Activated naive CD8-positive, alpha-beta T cell treated with anti-CD3 and anti-CD28 coated beads, Interleukin-2, amount 50 U/mL, for 24 hours (primary cell): ENCODE measurements at regions not wholly inside any gene's neighbourhood (a gene's known extent, or its start where the extent isn't known, plus 50 kb on each side); places are given as distances from the start of the nearest gene placed in this dataset.

Experiments
- ATAC-seq: fragments of 150-1000 bp; cut with Tn5 transposase; one replicate; pipeline ENCODE4 v1.10.0; 2021
- DNase-seq: peaks from one replicate; pipeline ENCODE4 v3.0.0; 2021
- H3K27ac Mint-ChIP-seq: one replicate; pipeline ENCODE4 v1.8.0; 2021; ENCODE audit warnings: mild to moderate bottlenecking, mixed read lengths
- H3K27me3 Mint-ChIP-seq: one replicate; pipeline ENCODE4 v1.8.0; 2021; ENCODE audit warnings: mixed read lengths
- H3K36me3 Mint-ChIP-seq: one replicate; pipeline ENCODE4 v1.8.0; 2021; ENCODE audit warnings: low read depth, mixed read lengths
- H3K4me1 Mint-ChIP-seq: one replicate; pipeline ENCODE4 v1.8.0; 2021; ENCODE audit warnings: mixed read lengths
- H3K4me3 Mint-ChIP-seq: one replicate; pipeline ENCODE4 v1.8.0; 2021; ENCODE audit warnings: mild to moderate bottlenecking, moderate library complexity, mixed read lengths
- H3K9me3 Mint-ChIP-seq: one replicate; pipeline ENCODE4 v1.8.0; 2021; ENCODE audit warnings: mixed read lengths

DNA sequence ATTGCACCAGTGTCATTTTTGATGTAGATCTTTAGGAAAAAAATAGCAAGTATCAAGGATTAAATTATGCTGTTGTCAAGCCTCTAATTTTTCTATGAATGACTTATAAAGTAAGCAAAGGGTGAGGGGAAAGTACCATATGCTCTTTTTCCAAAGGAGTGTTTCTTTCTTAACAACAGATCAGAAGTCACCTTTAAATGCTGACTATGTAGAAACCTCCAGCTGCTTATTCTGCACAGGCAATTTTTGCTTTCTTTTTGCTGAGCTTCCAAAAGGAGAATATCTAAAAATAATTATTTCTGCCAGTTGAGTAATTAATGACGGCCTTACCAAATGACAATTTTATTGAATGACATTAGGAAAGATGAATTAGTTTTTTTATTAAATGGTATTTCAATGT, 390.6 kb upstream of the MANEA start:
- H3K9me3 Mint-ChIP-seq: no peaks in the 10 kb centered on the region
- no peak overlapping the region for H3K27ac Mint-ChIP-seq
- ATAC-seq (no peak), DNase-seq (no peak)
- H3K4me3 Mint-ChIP-seq: no peak overlapping the region
- no peaks in the 10 kb centered on the region for H3K27me3 Mint-ChIP-seq
- H3K36me3 Mint-ChIP-seq: no peaks in the 10 kb centered on the region
- no peaks in the 10 kb centered on the region for H3K4me1 Mint-ChIP-seq

DNA sequence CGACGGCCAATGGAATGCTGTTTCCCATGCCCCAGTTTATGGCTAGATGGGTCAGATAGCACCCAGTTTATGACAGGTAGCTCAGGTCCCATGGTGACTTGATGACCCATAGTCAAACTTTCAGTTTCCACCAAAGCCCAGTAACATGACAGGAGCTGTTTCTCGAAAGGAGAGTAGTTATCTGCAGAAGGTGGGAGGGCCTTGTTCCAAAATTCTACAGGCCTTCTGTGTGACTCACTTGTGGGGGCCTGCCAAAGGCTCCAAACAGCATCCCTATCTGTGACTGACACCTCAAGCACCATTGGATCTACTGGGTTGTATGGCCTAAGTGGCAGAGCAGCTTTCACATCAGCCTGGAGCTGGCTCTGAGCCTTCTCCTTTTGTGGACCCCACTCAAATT, 379.7 kb upstream of the MANEA start:
- Mint-ChIP-seq H3K4me1 (no peaks in the 10 kb centered on the region), H3K36me3 (no peaks in the 10 kb centered on the region), H3K4me3 (no peak overlapping the region), H3K27ac (no peak overlapping the region), H3K27me3 (no peaks in the 10 kb centered on the region), H3K9me3 (peaks cover 4% of the 10 kb centered on the region)
- no peak for ATAC-seq
- no peak for DNase-seq

DNA sequence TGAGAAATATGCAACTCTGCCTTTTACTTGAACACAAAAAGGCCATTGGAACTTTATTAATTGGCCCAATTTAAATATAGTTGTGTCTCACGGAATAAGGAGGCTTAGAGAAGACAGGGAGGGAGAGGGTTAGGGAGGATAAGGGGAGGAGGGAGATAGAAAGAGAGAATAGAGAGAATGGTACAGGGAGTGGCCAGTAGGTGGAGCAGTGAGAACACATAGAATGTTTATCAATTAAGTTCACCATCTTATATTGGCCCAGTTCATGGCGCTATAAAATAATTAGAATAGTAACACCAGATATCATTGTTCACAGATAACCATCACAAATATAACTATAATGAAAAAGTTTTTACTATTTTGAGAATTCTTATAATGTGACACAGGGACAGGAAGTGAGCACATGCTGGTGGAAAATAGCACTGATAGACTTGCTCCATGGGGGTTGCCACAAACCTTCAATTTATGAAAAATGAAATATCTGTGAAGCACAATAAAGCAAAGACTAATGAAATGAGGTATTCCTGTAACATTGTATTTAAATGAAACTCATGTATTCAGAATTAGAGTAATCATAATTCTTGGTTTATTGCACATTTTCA, 374.1 kb upstream of the MANEA start:
- DNase-seq: peak; percentile 11
- Mint-ChIP-seq H3K27me3 (no peaks in the 10 kb centered on the region), H3K4me1 (no peaks in the 10 kb centered on the region), H3K4me3 (no peak overlapping the region), H3K36me3 (no peaks in the 10 kb centered on the region), H3K9me3 (no peaks in the 10 kb centered on the region), H3K27ac (no peak overlapping the region)
- ATAC-seq: no peak

DNA sequence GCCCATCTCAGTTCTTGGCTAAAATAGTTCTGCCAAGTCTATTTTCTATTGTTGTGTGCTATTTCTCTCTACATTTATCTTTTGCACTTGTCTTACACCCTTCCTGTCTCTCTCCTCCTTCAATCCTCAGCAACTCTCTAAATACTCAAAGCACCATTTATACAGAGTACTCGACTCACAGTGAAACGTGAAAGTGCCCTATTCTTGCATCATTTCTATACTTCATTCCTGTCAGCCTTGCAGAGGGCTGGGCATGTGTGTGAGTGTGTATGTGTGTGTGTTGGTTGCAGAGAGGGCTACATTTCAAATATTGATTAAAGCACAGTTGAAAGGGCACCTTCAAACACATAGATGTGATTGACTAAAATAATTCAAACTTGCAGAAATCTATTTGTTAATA, 373.2 kb upstream of the MANEA start:
- no peaks in the 10 kb centered on the region for H3K36me3 Mint-ChIP-seq
- H3K4me1 Mint-ChIP-seq: no peaks in the 10 kb centered on the region
- no peak overlapping the region for H3K4me3 Mint-ChIP-seq
- no peaks in the 10 kb centered on the region for H3K9me3 Mint-ChIP-seq
- no peak overlapping the region for H3K27ac Mint-ChIP-seq
- H3K27me3 Mint-ChIP-seq: no peaks in the 10 kb centered on the region
- ATAC-seq (no peak), DNase-seq (no peak)

DNA sequence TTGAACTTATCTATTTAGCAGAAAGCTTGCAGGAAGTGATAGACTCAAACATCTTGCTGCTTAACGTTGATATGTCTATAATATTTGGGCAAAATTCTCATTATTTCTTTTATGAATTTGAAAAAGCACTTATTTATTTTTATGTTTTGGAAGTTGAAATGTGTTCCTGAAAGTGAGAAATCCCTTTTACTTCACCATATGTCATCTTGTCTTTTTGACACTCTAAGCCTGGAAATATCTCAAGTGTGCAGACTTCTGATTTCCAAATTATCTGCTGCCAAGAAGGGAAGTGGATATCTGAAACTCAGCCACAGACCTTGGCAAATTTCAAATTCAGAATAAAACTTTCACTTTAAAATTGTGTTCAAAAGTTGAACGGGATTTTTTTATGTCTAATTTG, 368.7 kb upstream of the MANEA start:
- Mint-ChIP-seq H3K36me3 (no peaks in the 10 kb centered on the region), H3K4me1 (no peaks in the 10 kb centered on the region), H3K4me3 (no peak overlapping the region), H3K9me3 (no peaks in the 10 kb centered on the region), H3K27me3 (no peaks in the 10 kb centered on the region), H3K27ac (no peak overlapping the region)
- ATAC-seq (no peak), DNase-seq (no peak)

DNA sequence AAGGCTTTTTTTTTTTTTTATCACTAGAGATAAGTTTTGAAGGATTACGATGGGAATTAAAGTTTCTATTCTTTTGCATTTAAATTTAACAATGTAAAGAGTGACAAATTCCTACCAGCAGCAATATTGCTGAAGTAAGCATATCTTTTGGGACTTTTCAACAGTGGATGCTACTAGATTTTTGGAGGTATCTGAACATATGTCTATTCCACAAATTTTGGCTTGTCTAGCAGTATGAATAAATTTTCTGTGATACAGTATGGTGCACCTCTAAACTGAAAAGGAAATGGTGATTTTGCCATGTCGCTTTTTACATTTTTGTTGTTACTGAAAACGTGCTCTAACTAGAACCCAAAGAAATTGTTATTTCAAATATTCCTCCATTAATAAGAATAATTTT, 368.3 kb upstream of the MANEA start:
- H3K9me3 Mint-ChIP-seq: no peaks in the 10 kb centered on the region
- no peak overlapping the region for H3K27ac Mint-ChIP-seq
- no peak overlapping the region for H3K4me3 Mint-ChIP-seq
- ATAC-seq: no peak
- H3K4me1 Mint-ChIP-seq: no peaks in the 10 kb centered on the region
- no peaks in the 10 kb centered on the region for H3K36me3 Mint-ChIP-seq
- no peaks in the 10 kb centered on the region for H3K27me3 Mint-ChIP-seq
- DNase-seq: no peak

DNA sequence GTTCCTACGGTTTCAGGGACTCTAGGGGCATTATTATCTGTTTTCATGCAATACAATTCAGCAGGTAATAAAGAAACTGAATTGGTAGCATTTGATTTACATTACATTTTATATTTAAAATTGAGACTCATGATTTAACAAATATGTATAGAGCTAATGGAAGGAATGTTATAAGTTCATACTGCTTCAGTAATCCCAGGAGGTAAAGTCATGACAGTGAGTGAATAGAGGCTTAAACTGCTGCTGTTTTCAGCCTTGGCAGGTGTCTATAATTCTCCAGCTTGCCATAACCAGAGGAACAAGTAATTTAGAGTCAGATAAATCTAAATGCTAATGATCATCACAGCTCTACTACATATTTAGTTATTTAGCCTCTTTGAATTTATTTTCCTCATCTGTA, 360.8 kb upstream of the MANEA start:
- no peaks in the 10 kb centered on the region for H3K9me3 Mint-ChIP-seq
- H3K27ac Mint-ChIP-seq: no peak overlapping the region
- H3K36me3 Mint-ChIP-seq: no peaks in the 10 kb centered on the region
- DNase-seq (no peak), ATAC-seq (no peak)
- H3K4me3 Mint-ChIP-seq: no peak overlapping the region
- H3K4me1 Mint-ChIP-seq: no peaks in the 10 kb centered on the region
- H3K27me3 Mint-ChIP-seq: no peaks in the 10 kb centered on the region

DNA sequence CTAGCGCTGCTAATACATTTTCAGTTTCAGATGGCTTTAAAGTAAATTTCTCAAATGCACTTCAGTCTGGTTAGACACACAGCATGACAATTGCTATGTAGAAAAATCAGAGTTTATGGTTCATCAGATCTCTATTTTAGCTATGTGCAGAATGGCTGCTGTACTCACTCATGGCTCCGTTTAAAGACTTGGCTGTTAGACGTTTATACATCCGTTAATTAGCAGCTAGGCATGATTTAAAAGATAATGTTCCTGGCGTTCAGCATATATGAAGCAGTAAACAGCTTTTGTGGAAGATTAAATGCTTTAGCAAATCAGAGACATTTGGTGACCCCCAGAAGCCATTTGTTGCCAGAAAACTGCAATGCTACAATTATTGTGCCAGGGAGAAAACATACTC, 350.0 kb upstream of the MANEA start:
- no peak overlapping the region for H3K4me3 Mint-ChIP-seq
- H3K4me1 Mint-ChIP-seq: no peaks in the 10 kb centered on the region
- H3K9me3 Mint-ChIP-seq: no peaks in the 10 kb centered on the region
- ATAC-seq (no peak), DNase-seq (no peak)
- H3K36me3 Mint-ChIP-seq: no peaks in the 10 kb centered on the region
- H3K27ac Mint-ChIP-seq: no peak overlapping the region
- H3K27me3 Mint-ChIP-seq: no peaks in the 10 kb centered on the region

DNA sequence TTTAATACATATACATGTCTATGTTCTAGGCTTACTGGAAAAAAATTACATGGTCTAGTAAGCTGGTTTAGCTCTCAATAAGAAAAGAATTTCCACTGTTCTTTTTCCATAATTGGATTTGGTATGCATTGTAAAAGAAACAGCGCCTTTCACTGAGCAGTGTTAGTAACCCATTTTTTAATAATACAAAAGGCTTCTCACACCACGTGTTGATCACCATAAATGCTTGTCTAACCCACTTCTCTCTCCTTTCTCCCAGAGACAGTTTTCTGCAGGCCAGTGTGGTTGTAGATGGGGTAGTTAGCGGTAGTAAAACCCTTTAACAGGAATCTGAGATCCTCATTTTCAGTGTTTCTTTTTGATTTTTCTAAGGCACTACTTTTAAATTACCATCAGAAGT, 348.7 kb upstream of the MANEA start:
- H3K36me3 Mint-ChIP-seq: no peaks in the 10 kb centered on the region
- no peak for ATAC-seq
- H3K27ac Mint-ChIP-seq: no peak overlapping the region

DNA sequence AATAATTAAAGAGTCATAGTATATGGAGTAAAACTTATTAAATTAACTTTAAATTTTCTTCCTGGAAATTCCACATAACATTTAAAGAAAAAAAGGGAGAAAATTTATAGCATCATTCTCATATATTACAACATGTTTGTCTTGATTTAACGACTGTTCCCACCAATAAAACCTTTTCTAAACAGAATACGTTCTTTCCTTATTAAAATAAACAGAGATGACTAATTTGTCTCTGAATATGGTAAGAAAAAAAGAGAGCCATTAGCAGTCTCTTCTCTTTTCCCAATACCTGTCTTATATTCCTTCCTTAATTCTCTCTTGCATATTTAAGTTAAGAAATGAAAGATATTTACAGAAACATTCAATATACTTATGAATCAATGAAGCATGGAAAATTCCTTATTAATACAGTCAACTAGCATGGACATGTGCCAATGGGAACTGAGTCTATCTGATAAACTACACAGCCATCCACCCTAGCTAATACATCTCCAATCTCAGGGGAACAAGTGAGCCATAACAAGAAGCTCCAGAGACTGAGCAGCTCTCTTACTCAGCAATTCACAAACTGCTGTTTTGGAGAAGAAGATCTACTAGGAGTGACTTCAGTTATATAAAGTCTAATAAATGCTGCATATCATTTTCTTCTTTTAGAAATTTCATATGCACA, 347.1 kb upstream of the MANEA start:
- Mint-ChIP-seq H3K27me3 (no peaks in the 10 kb centered on the region), H3K27ac (no peak overlapping the region), H3K9me3 (no peaks in the 10 kb centered on the region), H3K36me3 (no peaks in the 10 kb centered on the region), H3K4me1 (no peaks in the 10 kb centered on the region), H3K4me3 (no peak overlapping the region)
- ATAC-seq: no peak
- no peak for DNase-seq

More for the DNA sequence above, 348.7 kb upstream of the MANEA start:
- Mint-ChIP-seq H3K9me3 (no peaks in the 10 kb centered on the region), H3K27me3 (no peaks in the 10 kb centered on the region), H3K4me1 (no peaks in the 10 kb centered on the region), H3K4me3 (no peak overlapping the region)
- DNase-seq: no peak

DNA sequence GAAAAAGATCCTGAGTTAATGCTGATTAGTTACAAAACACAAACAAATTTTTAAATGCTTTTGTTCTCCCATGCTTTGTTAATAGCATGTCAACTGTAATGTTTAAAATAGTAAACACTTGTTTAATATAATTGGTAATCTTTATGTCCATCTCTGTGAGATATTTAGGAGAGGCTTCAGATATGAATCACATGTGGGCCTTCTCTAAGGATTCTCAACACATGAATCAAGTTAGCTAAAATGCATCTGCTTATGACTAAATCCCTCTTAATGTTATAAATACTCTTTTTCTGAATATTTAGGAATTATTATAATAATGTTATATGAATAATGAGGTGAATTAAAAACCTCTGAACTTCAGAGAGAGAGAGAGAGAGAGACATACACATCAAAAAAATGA, 345.9 kb upstream of the MANEA start:
- no peaks in the 10 kb centered on the region for H3K36me3 Mint-ChIP-seq

DNA sequence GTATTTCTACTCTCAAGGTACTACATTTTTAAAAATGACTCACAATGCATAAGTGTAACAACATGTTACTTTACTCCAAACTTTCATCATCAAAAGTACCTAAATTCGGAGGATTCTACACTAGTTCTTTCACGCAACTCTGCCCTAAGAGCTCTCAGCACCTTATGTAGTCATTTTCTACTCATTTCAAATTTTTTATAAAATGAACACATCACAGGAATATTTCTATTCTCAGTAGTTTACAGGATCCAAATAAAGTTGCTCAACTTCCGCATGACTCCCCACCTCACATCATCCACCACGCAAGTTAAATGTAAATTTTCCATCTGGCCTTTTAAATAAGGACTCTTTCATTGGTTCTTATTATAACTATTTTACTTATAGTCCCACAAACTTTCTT, 344.9 kb upstream of the MANEA start:
- no peak overlapping the region for H3K27ac Mint-ChIP-seq

More for the DNA sequence above, 345.9 kb upstream of the MANEA start:
- H3K27me3 Mint-ChIP-seq: no peaks in the 10 kb centered on the region
- H3K4me3 Mint-ChIP-seq: no peak overlapping the region
- ATAC-seq (no peak), DNase-seq (no peak)
- no peak overlapping the region for H3K27ac Mint-ChIP-seq
- no peaks in the 10 kb centered on the region for H3K4me1 Mint-ChIP-seq
- H3K9me3 Mint-ChIP-seq: no peaks in the 10 kb centered on the region

DNA sequence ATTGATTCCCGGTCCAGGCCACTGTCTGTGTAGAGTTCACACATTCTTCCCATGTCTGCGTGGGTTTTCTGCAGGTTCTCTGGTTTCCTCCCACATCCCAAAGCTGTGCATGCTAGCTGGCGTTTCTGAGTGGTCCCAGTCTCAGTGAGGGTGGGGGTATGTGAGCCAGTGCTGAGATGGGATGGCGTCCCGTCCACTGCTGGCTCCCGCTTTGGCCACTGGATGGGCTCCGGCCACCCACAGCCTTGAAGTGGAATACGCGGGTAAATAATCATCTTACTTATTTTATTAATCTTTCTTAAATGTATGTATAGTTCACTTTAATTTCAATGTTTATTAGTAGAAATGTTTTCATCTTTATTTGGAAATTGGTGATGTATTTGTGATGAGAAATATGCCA, 343.5 kb upstream of the MANEA start:
- Mint-ChIP-seq H3K4me3 (no peak overlapping the region), H3K9me3 (no peaks in the 10 kb centered on the region), H3K27me3 (no peaks in the 10 kb centered on the region), H3K4me1 (no peaks in the 10 kb centered on the region), H3K36me3 (no peaks in the 10 kb centered on the region), H3K27ac (no peak overlapping the region)
- ATAC-seq (no peak), DNase-seq (no peak)

More for the DNA sequence above, 344.9 kb upstream of the MANEA start:
- H3K36me3 Mint-ChIP-seq: no peaks in the 10 kb centered on the region
- no peak overlapping the region for H3K4me3 Mint-ChIP-seq
- H3K4me1 Mint-ChIP-seq: no peaks in the 10 kb centered on the region
- DNase-seq (no peak), ATAC-seq (no peak)
- no peaks in the 10 kb centered on the region for H3K27me3 Mint-ChIP-seq
- H3K9me3 Mint-ChIP-seq: no peaks in the 10 kb centered on the region

DNA sequence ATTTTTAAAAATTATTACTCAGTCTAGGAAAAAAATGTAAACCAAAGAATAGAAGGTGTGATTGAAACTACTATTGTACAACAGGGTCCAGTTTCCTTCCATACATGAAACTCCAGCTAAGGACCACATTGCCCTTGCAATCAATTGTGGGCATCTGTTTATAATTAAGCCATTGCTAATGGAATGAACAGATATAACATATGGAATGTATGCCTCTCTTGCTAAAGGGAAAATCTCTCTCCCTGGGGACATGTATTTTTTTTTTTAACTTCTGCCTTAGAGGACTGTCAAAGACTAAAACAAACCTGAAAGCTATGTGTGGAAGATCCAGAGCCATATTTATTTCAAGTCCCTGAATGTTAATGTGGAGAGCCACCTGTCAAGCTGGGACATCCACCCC, 336.8 kb upstream of the MANEA start:
- no peaks in the 10 kb centered on the region for H3K9me3 Mint-ChIP-seq
- H3K36me3 Mint-ChIP-seq: no peaks in the 10 kb centered on the region
- H3K27me3 Mint-ChIP-seq: no peaks in the 10 kb centered on the region

DNA sequence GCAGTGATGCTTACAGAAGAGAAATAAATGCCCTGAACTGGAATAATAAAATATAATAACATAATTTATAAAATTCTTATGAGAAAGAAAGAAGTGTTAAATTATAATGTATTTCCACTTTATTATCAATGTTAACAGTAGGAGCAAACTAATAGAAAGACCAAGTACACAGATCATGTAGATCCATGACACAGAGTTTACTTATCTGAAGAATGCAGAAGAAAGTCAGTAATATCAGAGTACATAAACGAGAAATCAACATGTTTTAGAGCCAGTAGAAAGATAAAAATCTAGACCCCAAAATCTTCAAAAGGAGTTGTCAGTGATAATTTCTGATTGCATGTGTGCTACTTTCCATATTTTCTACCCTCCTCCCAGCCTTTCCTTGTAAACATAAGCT, 334.8 kb upstream of the MANEA start:
- Mint-ChIP-seq H3K4me1 (no peaks in the 10 kb centered on the region), H3K27ac (no peak overlapping the region), H3K36me3 (no peaks in the 10 kb centered on the region), H3K4me3 (no peak overlapping the region), H3K9me3 (no peaks in the 10 kb centered on the region), H3K27me3 (no peaks in the 10 kb centered on the region)
- DNase-seq (no peak), ATAC-seq (no peak)

More for the DNA sequence above, 336.8 kb upstream of the MANEA start:
- no peak for DNase-seq
- Mint-ChIP-seq H3K4me1 (no peaks in the 10 kb centered on the region), H3K4me3 (no peak overlapping the region), H3K27ac (no peak overlapping the region)
- no peak for ATAC-seq

DNA sequence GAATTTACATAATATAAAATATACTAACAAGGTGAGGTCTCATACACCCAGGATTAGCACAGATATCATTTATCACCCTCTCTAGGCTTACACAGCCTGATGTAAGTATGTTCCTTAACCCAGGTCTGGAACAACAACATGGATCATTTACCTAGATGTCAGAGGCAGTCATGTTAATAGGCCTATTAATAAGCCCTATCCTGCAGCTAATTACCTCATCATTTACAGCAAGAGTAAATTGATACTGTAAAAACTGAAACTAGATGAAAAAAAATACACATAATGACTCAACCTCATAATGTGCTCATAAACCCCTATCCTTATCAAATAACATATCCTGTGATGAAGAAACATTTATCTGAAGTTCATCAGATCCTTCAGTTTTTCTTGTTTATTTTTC, 334.3 kb upstream of the MANEA start:
- Mint-ChIP-seq H3K27ac (no peak overlapping the region), H3K4me3 (no peak overlapping the region), H3K4me1 (no peaks in the 10 kb centered on the region), H3K9me3 (no peaks in the 10 kb centered on the region), H3K27me3 (no peaks in the 10 kb centered on the region), H3K36me3 (no peaks in the 10 kb centered on the region)
- DNase-seq (no peak), ATAC-seq (no peak)
